ENCODE measurements at regions not wholly inside any gene's neighbourhood (a gene's known extent, or its start where the extent isn't known, plus 50 kb on each side); places are given as distances from the start of the nearest gene placed in this dataset.

GRCh38 chr16:13665876-13666275, 254.1 kb upstream of the ERCC4 start:
- TF ChIP-seq CTCF (IDR thresholded peaks at IDR 0.05) (no peak), ZFX (IDR thresholded peaks at IDR 0.05; ENCODE audit: borderline replicate concordance) (no peak)

All from 22Rv1 (cell line).